K562 (cell line): ENCODE measurements at regions not wholly inside any gene's neighbourhood (a gene's known extent, or its start where the extent isn't known, plus 50 kb on each side); places are given as distances from the start of the nearest gene placed in this dataset.

Source experiments
- ATAC-seq: fragments of 200-7000 bp; cut with Tn5 transposase; 3 replicates; pipeline ENCODE4 v1.9.1; 2020; ENCODE audit warnings: moderate library complexity
- BruUV-seq: library from RNA; stranded (reverse); fragments of 400-500 nt; replicated peaks from 2 replicates; lab custom pipeline; 2021; lab: Mats Ljungman, UMichigan
- CTCF ChIA-PET: fragments of 300-600 bp; formaldehyde crosslinking; extraction: SDS; loops from one replicate; lab custom pipeline; 2021; ENCODE audit warnings: low intra/inter-chr PET ratio; lab: Yijun Ruan, JAX
- POLR2A ChIA-PET: fragments of 300-600, 350-650 bp; sonication (Branson Sonifier 250); formaldehyde crosslinking; extraction: SDS; loops from one replicate; lab custom pipeline; 2021; ENCODE audit warnings: antibody characterized with exemption, inconsistent platforms; lab: Yijun Ruan, JAX
- DNase-seq, 4 experiments: peaks; one replicate each; pipeline versions ENCODE4 v3.0.0 to v3.0.0-alpha.2; 2011 to 2018; ENCODE audit warnings: low spot score in 3 of 4, mixed read lengths in 3 of 4; ENCODE audit errors: extremely low read depth in 1 of 4
- FAIRE-seq: peaks from 2 replicates; lab custom pipeline; 2011; peaks lifted over from hg19 to GRCh38; lab: Jason Lieb, UNC
- H2AFZ ChIP-seq: 2 replicates; pipeline ENCODE4 v1.6.0; 2011; ENCODE audit warnings: low read depth, low read length, control low read depth, inconsistent platforms
- H3K27ac ChIP-seq: fragments of 200-600 bp; 3 replicates; pipeline ENCODE4 v1.8.0; 2011; ENCODE audit warnings: low read depth, mild to moderate bottlenecking, control low read depth, inconsistent platforms, low read length, moderate library complexity, mixed read lengths; ENCODE audit errors: extremely low read depth
- H3K27me3 ChIP-seq, 2 experiments: fragments of 300-600 bp in 1 of 2; 2 replicates in 1 of 2; 3 replicates in 1 of 2; pipeline versions ENCODE4 v1.6.0 to v1.8.0; 2011; ENCODE audit warnings: inconsistent platforms in 2 of 2, low read length in 2 of 2, mild to moderate bottlenecking in 1 of 2, mixed read lengths in 1 of 2, moderate library complexity in 1 of 2; ENCODE audit not compliant: control insufficient read depth in 2 of 2, insufficient read depth in 2 of 2
- H3K36me3 ChIP-seq: fragments of 300-600 bp; 3 replicates; pipeline ENCODE4 v1.8.0; 2011; ENCODE audit warnings: mild to moderate bottlenecking, low read length, inconsistent platforms; ENCODE audit not compliant: control insufficient read depth, insufficient read depth
- H3K4me1 ChIP-seq, 2 experiments: fragments of 200-600 bp in 1 of 2; replicated peaks in 1 of 2; 2 replicates in 1 of 2; 3 replicates in 1 of 2; pipeline versions ENCODE4 v1.5.1 to v1.8.0; 2011; ENCODE audit warnings: inconsistent platforms in 2 of 2, low read length in 2 of 2, mild to moderate bottlenecking in 1 of 2, mixed read lengths in 1 of 2, moderate library complexity in 1 of 2; ENCODE audit not compliant: control insufficient read depth in 2 of 2, insufficient read depth in 2 of 2
- H3K4me2 ChIP-seq: 2 replicates; pipeline ENCODE4 v1.6.1; 2011; ENCODE audit warnings: low read length, control low read depth, inconsistent platforms, mixed read lengths; ENCODE audit not compliant: insufficient read depth
- H3K4me3 ChIP-seq: fragments of 200-600 bp; sonication (generic), shearing (Covaris generic); 2 replicates; pipeline ENCODE4 v1.5.1; 2016; ENCODE audit warnings: control low read depth, inconsistent platforms
- H3K79me2 ChIP-seq: fragments of 200-600 bp; 3 replicates; pipeline ENCODE4 v1.8.0; 2011; ENCODE audit warnings: low read length, inconsistent platforms; ENCODE audit not compliant: control insufficient read depth, insufficient read depth
- H3K9ac ChIP-seq, 2 experiments: 2 replicates each; pipeline versions ENCODE4 v1.6.0 to v1.6.1; 2011; ENCODE audit warnings: low read depth in 2 of 2, low read length in 2 of 2, control low read depth in 1 of 2, inconsistent platforms in 1 of 2, mild to moderate bottlenecking in 1 of 2, mixed read lengths in 1 of 2; ENCODE audit not compliant: insufficient read depth in 1 of 2
- H3K9me1 ChIP-seq: one replicate; pipeline ENCODE4 v1.6.0; 2011; ENCODE audit warnings: inconsistent platforms, mild to moderate bottlenecking, low read length, moderate library complexity; ENCODE audit not compliant: control insufficient read depth, insufficient read depth
- H3K9me3 ChIP-seq: replicated peaks from 2 replicates; pipeline ENCODE4 v1.5.1; 2011; ENCODE audit warnings: low read depth, low read length, inconsistent platforms; ENCODE audit not compliant: control insufficient read depth, insufficient read depth
- H4K20me1 ChIP-seq: replicated peaks from 2 replicates; pipeline ENCODE4 v1.6.1; 2011; ENCODE audit warnings: low read length, inconsistent platforms, mixed read lengths; ENCODE audit not compliant: control insufficient read depth, insufficient read depth
- C11orf30 ChIP-seq: fragments of 450-650 bp; IDR thresholded peaks from 2 replicates; pipeline ENCODE4 v1.6.1; 2016; ENCODE audit warnings: low read depth, mild to moderate bottlenecking
- CBX3 ChIP-seq, 2 experiments: IDR thresholded peaks; 1 replicate in 1 of 2; 2 replicates in 1 of 2; pipeline ENCODE4 v1.6.1; 2012; ENCODE audit warnings: inconsistent platforms in 2 of 2, low read length in 2 of 2, borderline replicate concordance in 1 of 2, control low read depth in 1 of 2
- ELK3 ChIP-seq: fragments of 450-650 bp; formaldehyde crosslinking; IDR thresholded peaks from 2 replicates; pipeline ENCODE4 v1.4.0; 2020; ENCODE audit warnings: mild to moderate bottlenecking
- GTF2F1 ChIP-seq: IDR thresholded peaks from 2 replicates; pipeline ENCODE4 v1.6.1; 2011; ENCODE audit warnings: low read depth, low read length, improper control_type of control experiment
- SIN3B ChIP-seq: fragments of 450-650 bp; IDR thresholded peaks from 2 replicates; pipeline ENCODE4 v1.6.1; 2017; ENCODE audit warnings: low read depth, mild to moderate bottlenecking, moderate library complexity
- TRIM28 ChIP-seq: fragments of 450-650 bp; IDR thresholded peaks from 2 replicates; pipeline ENCODE4 v1.6.1; 2017
- ZNF324 ChIP-seq: fragments of 250-450 bp; sonication (Bioruptor Pico); IDR thresholded peaks from 2 replicates; pipeline ENCODE4 v1.4.0; 2020; ENCODE audit warnings: mild to moderate bottlenecking
- WGBS: fragments of 100-300 bp; shearing (Covaris generic); methylation state at CpG from one replicate; pipeline ENCODE4 v1.1.6; 2016; ENCODE audit warnings: low coverage, mixed read lengths; ENCODE audit not compliant: insufficient coverage; ENCODE audit errors: missing lambda C conversion rate; 5-methylcytosine and 5-hydroxymethylcytosine counted together
- in situ Hi-C: fragments of 300-500 bp; cut with MboI; formaldehyde crosslinking; loops from 4 replicates; pipeline ENCODE4 v1.15.0; 2018; ENCODE audit warnings: inconsistent platforms, mixed read lengths
- intact Hi-C: fragments of 100-400 bp; cut with micrococcal nuclease; formaldehyde crosslinking; loops from 2 replicates; pipeline ENCODE4 v1.14.2; 2022

GRCh38 chr11:12623869-12624268 is 50.4 kb upstream of the TEAD1 start:
- Histone ChIP-seq H3K4me3 (no peak overlapping the region), H3K9me1 (no peaks in the 10 kb centered on the region), H3K27ac (no peak overlapping the region), H3K36me3 (no peaks in the 10 kb centered on the region), H3K79me2 (no peaks in the 10 kb centered on the region), H3K4me2 (no peak overlapping the region), H3K9ac (no peak overlapping the region), H3K27me3 (no peaks in the 10 kb centered on the region), H3K4me1 (peaks cover 0 to 2% of the 10 kb centered on the region in 2 experiments; a peak in 2 of 5 replicates), H2AFZ (no peak overlapping the region), H4K20me1 (no peaks in the 10 kb centered on the region), H3K9me3 (peaks cover 2% of the 10 kb centered on the region; the same call in 1 of the 2 replicates)
- TF ChIP-seq ZNF324 (CRISPR knock-in tag) (peak; percentile 99), GTF2F1 (no peak), ELK3 (no peak), CBX3 (IDR thresholded peaks at IDR 0.05; ENCODE audit: borderline replicate concordance in 1 of 2, low read length in 2 of 2) (peak in 1 of 2 experiments; percentile 68; a peak in 2 of 3 replicates), TRIM28 (peak; percentile 43; the same call in 1 of the 2 replicates), C11orf30 (no peak), SIN3B (no peak)
- ATAC-seq (no peak), DNase-seq (no peak), FAIRE-seq (no peak)
- no TSS peak for BruUV-seq
- 0% methylated on average over 1 of the region's 1 CpG for WGBS
- CTCF ChIA-PET = no interaction called here
- intact Hi-C loops = no loop called here
- POLR2A ChIA-PET = interaction anchor here (1.2 kb wide), 1 partner anchor 22 kb away, joined by 3 read pairs; no protein-coding TSS in a partner anchor
- in situ Hi-C loops = no loop called here
